Stimulated activated CD4-positive, alpha-beta T cell treated with anti-CD3 and anti-CD28 coated beads, TNF-alpha, amount 100 ng/mL, for 24 hours (primary cell): ENCODE measurements at regions not wholly inside any gene's neighbourhood (a gene's known extent, or its start where the extent isn't known, plus 50 kb on each side); places are given as distances from the start of the nearest gene placed in this dataset.

Experiments used
- DNase-seq, 3 experiments: peaks; one replicate each; pipeline ENCODE4 v3.0.0-alpha.2; 2020; ENCODE audit warnings: low read depth in 3 of 3

DNA sequence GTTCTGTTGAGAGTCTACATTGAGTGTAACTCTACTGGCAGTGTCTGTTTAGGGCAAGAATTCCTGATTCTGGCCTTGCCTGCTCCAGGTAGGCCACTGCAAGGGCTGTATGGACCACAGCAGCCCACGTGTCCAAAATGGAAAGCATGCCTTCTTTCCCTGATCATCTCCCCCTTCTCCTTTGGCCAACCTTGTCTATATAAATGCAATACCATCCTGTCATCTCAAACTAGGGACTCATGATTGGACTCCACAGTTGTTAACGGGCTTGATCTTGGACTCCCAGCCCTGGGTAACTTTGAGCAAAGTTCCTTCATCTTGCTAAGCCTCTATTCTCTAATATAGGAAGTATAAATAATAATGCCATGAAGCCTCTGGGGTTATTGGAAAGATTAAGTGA is 533.6 kb downstream of the BNC2 start:
- DNase-seq: no peak

- DNase-seq: no peak
Measured at GRCh38 chr9:16337322-16338029, 533.0 kb downstream of the BNC2 start.

DNA sequence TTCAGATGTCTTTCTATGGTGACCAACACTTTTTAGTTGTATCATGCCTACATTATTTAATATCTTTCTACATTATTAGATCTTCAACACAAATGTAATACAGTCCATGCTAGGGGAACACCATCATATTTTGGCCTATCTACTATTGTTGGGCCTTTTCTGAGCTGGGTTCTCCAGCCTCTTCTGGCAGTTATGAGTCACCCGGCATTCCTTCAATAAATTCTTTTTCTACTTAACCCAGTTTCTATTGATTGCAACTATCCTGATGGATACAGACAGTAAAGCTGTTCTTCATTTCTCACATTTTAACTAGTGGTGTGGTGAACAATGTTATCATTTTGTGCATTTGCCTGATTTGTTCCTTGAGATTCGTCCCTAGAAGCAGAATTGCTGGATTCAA is 529.3 kb downstream of the BNC2 start:
- no peak for DNase-seq

DNA sequence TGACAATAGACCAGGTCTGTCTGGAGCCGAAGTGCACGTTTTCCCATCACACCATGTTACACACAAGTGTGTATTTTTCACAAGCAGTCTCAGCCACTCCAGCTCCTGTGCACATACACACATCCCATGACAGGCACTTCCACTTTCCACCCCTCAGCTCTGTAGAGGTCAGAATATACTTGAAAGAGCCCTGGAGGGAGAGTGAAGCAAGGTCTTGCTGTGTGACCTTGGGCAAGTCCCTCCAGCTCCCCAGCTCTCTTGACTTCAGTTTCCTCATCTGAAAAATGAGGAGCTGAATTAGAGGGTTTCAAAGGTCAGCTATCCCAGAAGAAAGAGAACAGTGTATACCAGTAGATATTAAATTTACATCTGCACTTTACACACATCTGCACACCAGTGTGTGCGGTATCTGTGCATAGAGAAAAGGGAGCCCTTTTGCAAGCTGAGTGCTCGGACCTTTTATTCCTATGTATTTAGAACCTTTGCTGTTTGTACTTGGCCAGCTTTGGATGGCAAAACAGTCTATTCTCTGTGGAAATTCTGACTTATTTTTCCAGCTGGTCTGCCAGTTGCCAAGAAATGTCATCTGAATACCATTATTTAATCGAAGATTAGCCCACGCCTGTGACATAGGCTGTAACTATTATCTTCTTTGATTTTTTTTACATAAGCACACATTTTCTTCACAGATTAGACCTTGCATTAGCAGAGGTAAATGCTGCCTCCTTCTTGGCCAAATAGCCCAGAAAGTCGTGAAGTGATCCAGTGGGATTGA is 528.0 kb downstream of the BNC2 start:
- DNase-seq: no peak

DNA sequence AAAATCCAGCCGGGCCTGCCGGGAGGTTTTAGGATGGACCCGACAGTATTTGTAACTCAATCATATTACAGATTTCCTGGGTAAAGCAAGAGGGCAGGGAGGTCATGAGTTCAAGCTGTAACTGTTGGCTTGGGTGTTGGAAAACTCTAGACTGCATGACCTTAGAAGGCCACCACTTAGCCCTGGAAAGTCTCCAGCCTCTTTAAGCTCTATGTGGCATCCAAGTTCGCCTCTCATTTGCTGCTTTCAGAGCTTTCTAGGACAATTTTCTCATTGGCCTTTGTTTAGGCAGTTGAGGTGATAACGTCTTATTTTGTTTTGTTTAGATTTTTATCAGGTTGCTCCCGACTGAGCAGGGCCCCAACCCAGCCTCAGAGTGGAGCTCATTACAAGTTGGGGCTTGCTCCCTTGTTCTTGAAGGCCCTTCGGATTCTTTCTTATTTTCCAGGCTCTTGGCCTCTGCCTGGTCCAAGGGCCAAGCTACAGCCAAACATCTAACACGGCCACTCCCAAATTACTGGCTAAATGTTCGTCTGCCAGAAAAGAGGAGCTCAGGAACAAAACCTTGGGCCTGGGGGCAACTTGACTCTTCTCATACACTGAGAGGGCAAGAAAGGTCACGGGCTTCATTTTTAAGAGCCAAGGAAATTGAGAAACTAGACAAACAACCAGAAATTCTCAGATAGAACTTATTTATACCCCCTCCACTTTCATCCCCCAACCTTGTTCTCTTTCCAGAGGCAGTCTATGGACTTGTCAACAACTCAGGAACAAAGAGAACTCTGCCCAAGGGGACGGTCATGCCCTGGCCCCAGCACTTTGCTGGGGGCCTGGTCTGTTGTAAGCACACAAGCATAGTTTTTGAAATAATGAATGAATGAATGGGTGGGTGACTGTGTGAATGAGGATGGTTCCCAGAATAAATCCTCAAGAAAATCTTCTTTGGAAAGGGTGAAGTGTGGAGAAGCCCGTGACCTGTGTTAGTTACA is 526.9 kb downstream of the BNC2 start:
- no peak for DNase-seq

DNA sequence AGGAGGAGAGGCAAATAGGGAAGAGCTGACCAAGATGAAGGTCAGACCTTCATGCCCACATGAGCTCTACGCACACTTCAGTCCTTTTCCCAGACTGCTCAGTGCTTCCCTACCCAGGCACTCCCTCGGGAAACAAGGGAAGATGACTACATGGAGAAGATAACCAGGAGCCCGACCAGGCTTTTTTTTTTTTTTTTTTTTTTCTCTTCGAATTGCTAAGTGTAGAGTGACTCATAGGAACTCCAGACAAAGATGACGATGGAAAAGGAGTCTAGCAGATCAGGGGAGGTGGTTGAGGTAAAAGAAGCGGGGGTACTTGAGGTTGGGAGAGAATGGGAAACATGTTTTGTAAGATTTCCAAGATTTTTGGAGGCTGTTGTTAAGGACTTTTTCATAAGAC is 526.1 kb downstream of the BNC2 start:
- no peak for DNase-seq

DNA sequence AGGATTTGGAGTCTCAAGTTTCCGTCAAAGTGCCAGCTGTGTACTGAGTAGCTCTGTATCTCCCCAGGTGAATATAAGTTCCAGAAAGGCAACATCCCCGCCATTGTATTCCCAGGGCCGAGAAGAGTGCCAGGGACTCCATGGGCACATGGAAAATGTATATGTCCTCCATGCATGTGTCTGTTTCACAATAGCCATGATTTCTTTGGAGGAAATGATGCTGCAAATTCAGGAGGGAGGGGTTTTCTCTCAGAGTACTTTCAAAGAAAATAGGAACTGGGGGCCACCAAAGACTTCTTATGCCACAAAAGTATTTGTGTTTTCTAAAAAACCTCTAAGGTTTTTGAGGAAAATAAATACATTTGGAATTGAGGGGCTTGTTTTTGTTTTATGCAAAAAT is 524.6 kb downstream of the BNC2 start:
- no peak for DNase-seq

DNA sequence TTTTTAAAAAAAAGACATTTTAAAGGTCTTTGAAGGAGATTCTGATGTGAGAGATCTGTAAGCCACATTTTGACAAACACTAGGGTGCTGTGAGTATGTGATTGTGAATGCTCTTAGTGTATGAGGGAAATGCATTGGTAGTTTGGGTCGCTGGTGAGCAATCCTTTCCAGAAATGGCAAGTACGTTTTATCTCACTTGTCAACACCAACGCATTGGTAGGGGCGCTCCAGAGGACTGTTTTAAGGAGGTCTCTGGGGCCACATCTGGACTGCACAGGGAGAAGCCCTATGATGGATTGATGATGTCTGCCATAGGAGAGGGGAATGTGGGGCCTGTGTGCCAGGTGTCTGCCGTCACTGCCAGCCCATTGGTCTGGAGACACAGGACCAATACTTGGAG is 522.6 kb downstream of the BNC2 start:
- no peak for DNase-seq

GRCh38 chr9:16348531-16348930 is 521.9 kb downstream of the BNC2 start:
- no peak for DNase-seq

DNA sequence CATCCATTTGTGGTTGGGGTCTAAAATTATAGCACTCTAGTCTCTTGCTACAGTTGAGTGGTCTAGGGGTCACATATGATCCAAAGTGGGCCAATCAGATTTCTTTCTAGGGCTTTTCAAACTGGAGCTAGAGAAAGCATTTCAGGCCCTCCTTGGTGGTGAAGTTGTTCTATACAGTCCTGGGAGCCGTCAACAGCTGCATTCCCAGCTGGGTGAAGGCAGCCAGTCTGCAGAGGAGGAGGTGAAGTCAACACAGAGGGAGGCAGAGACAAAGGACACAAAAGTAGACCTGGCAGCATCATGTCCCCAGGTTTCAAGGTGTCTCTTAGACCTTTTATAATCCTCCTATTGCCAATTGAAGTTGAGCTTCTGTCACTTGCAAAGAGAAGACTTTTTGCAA is 518.2 kb downstream of the BNC2 start:
- DNase-seq: no peak

- DNase-seq: no peak
Measured at GRCh38 chr9:16352791-16353401, 517.6 kb downstream of the BNC2 start.

- no peak for DNase-seq
Measured at GRCh38 chr9:16356196-16356765, 514.2 kb downstream of the BNC2 start.

DNA sequence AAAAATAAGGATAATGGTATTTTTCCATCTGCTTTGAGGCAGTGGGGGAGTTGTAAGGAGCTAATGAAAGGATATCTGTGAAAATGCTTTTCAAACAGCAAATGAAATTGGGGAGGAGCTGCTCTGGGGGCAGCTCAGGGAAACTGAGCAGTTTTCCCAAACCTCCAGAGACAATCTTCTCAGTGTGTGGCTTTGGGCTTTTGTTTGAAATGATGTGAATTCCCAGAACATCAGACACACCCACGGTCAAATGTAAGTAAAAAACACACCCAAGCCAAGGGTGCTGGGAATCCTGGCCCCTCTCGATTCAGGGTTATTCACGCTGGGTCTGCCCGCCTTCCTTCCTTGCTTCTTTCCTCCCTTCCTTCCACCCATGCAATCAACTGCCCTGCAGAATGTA is 512.6 kb downstream of the BNC2 start:
- DNase-seq: no peak

GRCh38 chr9:16358751-16359150 is 511.7 kb downstream of the BNC2 start:
- no peak for DNase-seq
